Adrenal gland (tissue), 9 donors: ENCODE measurements at regions not wholly inside any gene's neighbourhood (a gene's known extent, or its start where the extent isn't known, plus 50 kb on each side); places are given as distances from the start of the nearest gene placed in this dataset.

Source experiments
- DNase-seq, 7 donors: peaks; one replicate each; pipeline ENCODE4 v3.0.0-alpha.2; 2019 to 2020
- H3K27ac ChIP-seq, 5 donors: fragments of 200-600 bp; sonication (generic) in 4 of 5; 1 replicate in 3 of 5; 2 replicates in 2 of 5; pipeline versions ENCODE4 v1.5.1 to v1.8.0; 2016 to 2020; ENCODE audit warnings: mild to moderate bottlenecking in 1 of 5
- H3K27me3 ChIP-seq: fragments of 200-600 bp; 2 replicates; pipeline ENCODE4 v1.8.0; 2021
- H3K36me3 ChIP-seq, 2 donors: fragments of 200-600 bp; replicated peaks in 1 of 2; 1 replicate in 1 of 2; 2 replicates in 1 of 2; pipeline versions ENCODE4 v1.5.1 to v1.8.0; 2018 to 2022
- H3K4me1 ChIP-seq, 2 donors: fragments of 200-600 bp; replicated peaks in 1 of 2; 1 replicate in 1 of 2; 2 replicates in 1 of 2; pipeline versions ENCODE4 v1.5.1 to v1.8.0; 2018 to 2021
- H3K4me3 ChIP-seq, 4 donors: fragments of 200-600 bp; sonication (generic) in 3 of 4; one replicate each; pipeline ENCODE4 v1.5.1; 2016 to 2018
- H3K9me3 ChIP-seq, 3 donors: fragments of 200-600 bp; sonication (generic) in 1 of 3; replicated peaks in 1 of 3; 1 replicate in 2 of 3; 2 replicates in 1 of 3; pipeline versions ENCODE4 v1.5.1 to v1.8.0; 2016 to 2021
- CTCF ChIP-seq, 6 experiments: fragments of 450-650 bp in 4 of 6; fragments of 200-600 bp in 2 of 6; sonication (generic) in 1 of 6; IDR thresholded peaks; 1 replicate in 5 of 6; 2 replicates in 1 of 6; pipeline versions ENCODE4 v1.5.1 to v1.8.0; 2016 to 2021; ENCODE audit warnings: antibody characterized with exemption in 6 of 6, mild to moderate bottlenecking in 2 of 6, moderate library complexity in 1 of 6
- POLR2A ChIP-seq, 2 donors: fragments of 450-650 bp; IDR thresholded peaks; one replicate each; pipeline ENCODE4 v1.6.1; 2017; ENCODE audit warnings: antibody characterized with exemption in 2 of 2, mild to moderate bottlenecking in 2 of 2, moderate library complexity in 1 of 2
- WGBS, 4 donors: extraction: QIAGEN DNeasy Blood & Tissue Kit in 2 of 4; methylation state at CpG; one replicate each; pipeline versions ENCODE4 v1.1.5 to v1.1.7; 2013 to 2017; 5-methylcytosine and 5-hydroxymethylcytosine counted together
- intact Hi-C, 2 donors: fragments of 100-400 bp; cut with DNase I; formaldehyde crosslinking; loops; one replicate each; pipeline versions ENCODE4 v1.14.1 to v1.15.0; 2022 to 2023
- donor health status: healthy with polysubstance abuse.
- donor health status: Bipolar disorder and iron deficiency.
- donor health status: DM: yes; HTN: yes; CAD: no.
- donor health status: DM: no; HTN: no; CAD: no.
- donor health status: DM: no; HTN: no; CAD: no.

GRCh38 chr6:115704028-115704427, 356.7 kb downstream of the FRK start:
- H3K4me1 ChIP-seq = no peaks in the 10 kb centered on the region
- no peaks in the 10 kb centered on the region for H3K9me3 ChIP-seq
- TF ChIP-seq CTCF (IDR thresholded peaks at IDR 0.05) (no peak), POLR2A (IDR thresholded peaks at IDR 0.05) (no peak)
- no peak overlapping the region for H3K27ac ChIP-seq
- H3K36me3 ChIP-seq = no peaks in the 10 kb centered on the region
- no peak overlapping the region for H3K4me3 ChIP-seq
- no peaks in the 10 kb centered on the region for H3K27me3 ChIP-seq
- 83 to 95% (median 93%) methylated on average over 2 to 3 of the region's 3 CpGs for WGBS, 4 donors
- intact Hi-C loops = no loop called here
- no peak for DNase-seq

- Histone ChIP-seq H3K4me3 (no peak overlapping the region), H3K9me3 (no peaks in the 10 kb centered on the region), H3K27ac (no peak overlapping the region), H3K4me1 (no peaks in the 10 kb centered on the region), H3K27me3 (no peaks in the 10 kb centered on the region), H3K36me3 (no peaks in the 10 kb centered on the region)
- TF ChIP-seq CTCF (IDR thresholded peaks at IDR 0.05) (no peak), POLR2A (IDR thresholded peaks at IDR 0.05) (no peak)
- intact Hi-C loops = no loop called here
- no peak for DNase-seq
Measured at GRCh38 chr6:115691433-115691832, 369.3 kb downstream of the FRK start.

- Histone ChIP-seq H3K4me1 (no peaks in the 10 kb centered on the region), H3K4me3 (no peak overlapping the region), H3K27ac (no peak overlapping the region), H3K36me3 (no peaks in the 10 kb centered on the region), H3K27me3 (no peaks in the 10 kb centered on the region), H3K9me3 (no peaks in the 10 kb centered on the region)
- intact Hi-C loops = no loop called here
- TF ChIP-seq CTCF (IDR thresholded peaks at IDR 0.05) (no peak), POLR2A (IDR thresholded peaks at IDR 0.05) (no peak)
- WGBS, 4 donors = 79 to 87% (median 86%) methylated on average over 3 of the region's 3 CpGs
- DNase-seq = no peak
Measured at GRCh38 chr6:115690854-115691253, 369.8 kb downstream of the FRK start.

GRCh38 chr6:115681978-115682775, 378.5 kb downstream of the FRK start:
- no peak for DNase-seq
- H3K27me3 ChIP-seq = no peaks in the 10 kb centered on the region
- WGBS, 4 donors = 62 to 80% (median 69%) methylated on average over 5 of the region's 5 CpGs
- H3K27ac ChIP-seq = no peak overlapping the region
- TF ChIP-seq CTCF (IDR thresholded peaks at IDR 0.05) (no peak), POLR2A (IDR thresholded peaks at IDR 0.05) (no peak)
- no peak overlapping the region for H3K4me3 ChIP-seq
- H3K4me1 ChIP-seq = peaks cover 0 to 4% of the 10 kb centered on the region in 2 donors
- no peaks in the 10 kb centered on the region for H3K9me3 ChIP-seq
- no peaks in the 10 kb centered on the region for H3K36me3 ChIP-seq
- intact Hi-C loops = no loop called here
